HCT116 (cell line): ENCODE measurements at regions not wholly inside any gene's neighbourhood (a gene's known extent, or its start where the extent isn't known, plus 50 kb on each side); places are given as distances from the start of the nearest gene placed in this dataset.

Experiments used
- ATAC-seq: fragments of 200-7000 bp; cut with Tn5 transposase; 2 replicates; pipeline ENCODE4 v1.9.1; 2020; ENCODE audit warnings: mild to moderate bottlenecking, moderate library complexity
- BruUV-seq: library from RNA; stranded (reverse); fragments of 400-500 nt; replicated peaks from 2 replicates; lab custom pipeline; 2021; lab: Mats Ljungman, UMichigan
- CTCF ChIA-PET: fragments of 300-600 bp; sonication (Branson Sonifier 250); formaldehyde crosslinking; loops from one replicate; lab custom pipeline; 2021; ENCODE audit warnings: antibody characterized with exemption; lab: Charles Lee
- POLR2A ChIA-PET: fragments of 300-600, 350-600 bp; sonication (Branson Sonifier 250); formaldehyde crosslinking; loops from one replicate; lab custom pipeline; 2021; ENCODE audit warnings: antibody characterized with exemption; lab: Charles Lee
- RAD21 ChIA-PET, 2 experiments: fragments of 300-600 bp; sonication (Branson Sonifier 250); formaldehyde crosslinking; loops; one replicate each; lab custom pipeline; 2023; ENCODE audit warnings: low total read pairs in 2 of 2; ENCODE audit not compliant: uncharacterized antibody in 2 of 2, unreplicated experiment in 2 of 2, low non-redundant PET in 1 of 2; lab: Charles Lee
- DNase-seq: peaks from one replicate; pipeline ENCODE4 v3.0.0-alpha.2; 2010; ENCODE audit warnings: low read depth, low spot score
- H2AFZ ChIP-seq: fragments of 200-600 bp; shearing (Covaris generic), sonication (generic); 2 replicates; pipeline ENCODE4 v1.6.1; 2017; ENCODE audit warnings: low read depth, mixed run types, mixed read lengths, antibody characterized with exemption, low read length; ENCODE audit not compliant: poor library complexity, severe bottlenecking
- H3K27ac ChIP-seq: 2 replicates; pipeline ENCODE4 v1.5.1; 2012; ENCODE audit warnings: low read depth, low read length
- H3K27me3 ChIP-seq: fragments of 200-600 bp; sonication (generic); 2 replicates; pipeline ENCODE4 v1.6.1; 2016; ENCODE audit warnings: mixed run types, low read length, mixed read lengths; ENCODE audit not compliant: insufficient read depth
- H3K36me3 ChIP-seq, 2 experiments: fragments of 200-500 bp in 1 of 2; fragments of 200-600 bp in 1 of 2; sonication (Bioruptor generic) in 1 of 2; sonication (generic) in 1 of 2; 2 replicates each; pipeline versions ENCODE4 v1.5.1 to v1.6.1; 2014 to 2016; ENCODE audit warnings: low read length in 2 of 2, inconsistent platforms in 1 of 2, mixed read lengths in 1 of 2, mixed run types in 1 of 2; ENCODE audit not compliant: insufficient read depth in 2 of 2, control insufficient read depth in 1 of 2
- H3K4me1 ChIP-seq, 2 experiments: fragments of 200-600 bp in 1 of 2; sonication (generic) in 1 of 2; 2 replicates each; pipeline versions ENCODE4 v1.5.1 to v1.6.1; 2012 to 2017; ENCODE audit warnings: low read length in 2 of 2, inconsistent platforms in 1 of 2, mild to moderate bottlenecking in 1 of 2, mixed read lengths in 1 of 2, mixed run types in 1 of 2, moderate library complexity in 1 of 2; ENCODE audit not compliant: insufficient read depth in 2 of 2, control insufficient read depth in 1 of 2
- H3K4me2 ChIP-seq: fragments of 200-600 bp; sonication (generic); 2 replicates; pipeline ENCODE4 v1.6.1; 2017; ENCODE audit warnings: mixed run types, low read length, mixed read lengths
- H3K4me3 ChIP-seq, 2 experiments: fragments of 200-600 bp in 1 of 2; sonication (generic) in 1 of 2; replicated peaks in 1 of 2; 2 replicates each; pipeline ENCODE4 v1.5.1; 2011 to 2016; ENCODE audit warnings: low read length in 2 of 2, control low read depth in 1 of 2, low read depth in 1 of 2, mild to moderate bottlenecking in 1 of 2, mixed read lengths in 1 of 2, mixed run types in 1 of 2
- H3K79me2 ChIP-seq: fragments of 200-600 bp; sonication (generic); 2 replicates; pipeline ENCODE4 v1.6.1; 2017; ENCODE audit warnings: mild to moderate bottlenecking, mixed run types, low read length, moderate library complexity, mixed read lengths; ENCODE audit not compliant: insufficient read depth
- H3K9ac ChIP-seq: fragments of 200-600 bp; sonication (generic); 2 replicates; pipeline ENCODE4 v1.6.1; 2016; ENCODE audit warnings: low read length, mixed read lengths
- H3K9me2 ChIP-seq: fragments of 200-600 bp; sonication (generic), shearing (Covaris generic); 2 replicates; pipeline ENCODE4 v1.6.1; 2017; ENCODE audit warnings: mixed run types, mild to moderate bottlenecking, moderate library complexity; ENCODE audit not compliant: insufficient read depth
- H3K9me3 ChIP-seq, 2 experiments: fragments of 200-500 bp in 1 of 2; fragments of 200-600 bp in 1 of 2; sonication (Bioruptor generic) in 1 of 2; sonication (generic) in 1 of 2; 2 replicates each; pipeline ENCODE4 v1.6.1; 2014 to 2017; ENCODE audit warnings: low read length in 2 of 2, mixed read lengths in 2 of 2, inconsistent platforms in 1 of 2, low read depth in 1 of 2, mild to moderate bottlenecking in 1 of 2, mixed run types in 1 of 2, moderate library complexity in 1 of 2; ENCODE audit not compliant: control insufficient read depth in 1 of 2, insufficient read depth in 1 of 2
- H4K20me1 ChIP-seq: fragments of 200-600 bp; sonication (generic), shearing (Covaris generic); 2 replicates; pipeline ENCODE4 v1.6.1; 2017; ENCODE audit warnings: mixed run types, mild to moderate bottlenecking, moderate library complexity; ENCODE audit not compliant: insufficient read depth
- ELF1 ChIP-seq: IDR thresholded peaks from 2 replicates; pipeline ENCODE4 v1.6.1; 2012; ENCODE audit warnings: low read depth, borderline replicate concordance
- EZH2phosphoT487 ChIP-seq: fragments of 200-600 bp; IDR thresholded peaks from 2 replicates; pipeline ENCODE4 v1.6.1; 2018; ENCODE audit warnings: antibody characterized with exemption, borderline replicate concordance
- POLR2A ChIP-seq: IDR thresholded peaks from 2 replicates; pipeline ENCODE4 v1.7.0; 2011; ENCODE audit warnings: borderline replicate concordance; ENCODE audit not compliant: insufficient read depth, insufficient read length; ENCODE audit errors: extremely low read depth
- POLR2AphosphoS5 ChIP-seq: IDR thresholded peaks from 2 replicates; pipeline ENCODE4 v1.6.1; 2011; ENCODE audit warnings: mild to moderate bottlenecking, low read depth, low read length, moderate library complexity
- SIN3A ChIP-seq: IDR thresholded peaks from 2 replicates; pipeline ENCODE4 v1.6.1; 2012; ENCODE audit warnings: low read depth
- SP1 ChIP-seq: IDR thresholded peaks from 2 replicates; pipeline ENCODE4 v1.6.1; 2012; ENCODE audit warnings: low read depth
- SRF ChIP-seq: IDR thresholded peaks from 2 replicates; pipeline ENCODE4 v1.6.1; 2012; ENCODE audit warnings: low read depth
- intact Hi-C: fragments of 100-400 bp; cut with micrococcal nuclease; formaldehyde crosslinking; loops from 2 replicates; pipeline ENCODE4 v1.10.0; 2022
- TF ChIP-seq, protein P1 (sequence below): IDR thresholded peaks from 2 replicates; pipeline ENCODE4 v1.6.1; 2012; ENCODE audit warnings: low read depth
- TF ChIP-seq, protein P2 (sequence below): IDR thresholded peaks from 2 replicates; pipeline ENCODE4 v1.6.1; 2011; ENCODE audit warnings: mild to moderate bottlenecking, low read length, moderate library complexity; ENCODE audit not compliant: insufficient replicate concordance; ENCODE audit errors: extremely low read depth
- TF ChIP-seq, protein P3 (sequence below), 3 experiments: fragments of 200-600 bp in 1 of 3; sonication (generic) in 1 of 3; IDR thresholded peaks in 2 of 3; conservative IDR thresholded peaks in 1 of 3; 2 replicates each; pipeline ENCODE4 v1.5.1; 2012 to 2017; ENCODE audit warnings: low read depth in 2 of 3, low read length in 2 of 3, antibody characterized with exemption in 1 of 3, borderline replicate concordance in 1 of 3, control low read depth in 1 of 3, mild to moderate bottlenecking in 1 of 3, mixed read lengths in 1 of 3, mixed run types in 1 of 3, moderate library complexity in 1 of 3; ENCODE audit not compliant: insufficient read depth in 1 of 3

DNA sequence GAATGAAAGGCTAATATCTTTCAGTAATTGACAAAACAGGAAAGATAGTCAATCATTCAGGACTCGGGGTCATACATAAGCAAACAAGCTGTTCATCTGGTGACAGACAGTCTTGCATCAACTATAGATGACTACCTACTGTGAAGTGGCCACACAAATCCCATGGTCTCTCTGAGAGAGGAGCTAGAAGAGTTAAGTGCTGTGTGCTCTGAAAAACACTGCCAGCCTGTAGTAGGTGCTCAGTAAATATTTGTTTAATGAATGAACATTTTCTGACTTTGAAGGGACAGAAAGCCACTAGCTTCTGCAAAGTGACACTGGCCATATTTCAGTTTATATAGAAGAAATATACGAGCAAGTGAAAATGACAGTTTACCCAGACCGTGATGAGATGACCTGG, 184.0 kb upstream of the CHAC2 start:
- no peaks in the 10 kb centered on the region for H3K9me2 ChIP-seq
- intact Hi-C loops: no loop called here
- no peak overlapping the region for H3K4me3 ChIP-seq
- no TSS peak for BruUV-seq
- CTCF ChIA-PET: no interaction called here
- ATAC-seq (no peak), DNase-seq (no peak)
- no peaks in the 10 kb centered on the region for H3K36me3 ChIP-seq
- no peaks in the 10 kb centered on the region for H3K9me3 ChIP-seq
- RAD21 ChIA-PET: no interaction called here
- no peaks in the 10 kb centered on the region for H3K27me3 ChIP-seq
- no peak overlapping the region for H2AFZ ChIP-seq
- no peaks in the 10 kb centered on the region for H3K79me2 ChIP-seq
- no peak overlapping the region for H3K27ac ChIP-seq
- H3K4me2 ChIP-seq: no peak overlapping the region
- TF ChIP-seq SRF (no peak), SIN3A (no peak), ELF1 (no peak), POLR2A (no peak), SP1 (no peak), EZH2phosphoT487 (no peak), POLR2AphosphoS5 (no peak)
- TF ChIP-seq, protein P1, sequence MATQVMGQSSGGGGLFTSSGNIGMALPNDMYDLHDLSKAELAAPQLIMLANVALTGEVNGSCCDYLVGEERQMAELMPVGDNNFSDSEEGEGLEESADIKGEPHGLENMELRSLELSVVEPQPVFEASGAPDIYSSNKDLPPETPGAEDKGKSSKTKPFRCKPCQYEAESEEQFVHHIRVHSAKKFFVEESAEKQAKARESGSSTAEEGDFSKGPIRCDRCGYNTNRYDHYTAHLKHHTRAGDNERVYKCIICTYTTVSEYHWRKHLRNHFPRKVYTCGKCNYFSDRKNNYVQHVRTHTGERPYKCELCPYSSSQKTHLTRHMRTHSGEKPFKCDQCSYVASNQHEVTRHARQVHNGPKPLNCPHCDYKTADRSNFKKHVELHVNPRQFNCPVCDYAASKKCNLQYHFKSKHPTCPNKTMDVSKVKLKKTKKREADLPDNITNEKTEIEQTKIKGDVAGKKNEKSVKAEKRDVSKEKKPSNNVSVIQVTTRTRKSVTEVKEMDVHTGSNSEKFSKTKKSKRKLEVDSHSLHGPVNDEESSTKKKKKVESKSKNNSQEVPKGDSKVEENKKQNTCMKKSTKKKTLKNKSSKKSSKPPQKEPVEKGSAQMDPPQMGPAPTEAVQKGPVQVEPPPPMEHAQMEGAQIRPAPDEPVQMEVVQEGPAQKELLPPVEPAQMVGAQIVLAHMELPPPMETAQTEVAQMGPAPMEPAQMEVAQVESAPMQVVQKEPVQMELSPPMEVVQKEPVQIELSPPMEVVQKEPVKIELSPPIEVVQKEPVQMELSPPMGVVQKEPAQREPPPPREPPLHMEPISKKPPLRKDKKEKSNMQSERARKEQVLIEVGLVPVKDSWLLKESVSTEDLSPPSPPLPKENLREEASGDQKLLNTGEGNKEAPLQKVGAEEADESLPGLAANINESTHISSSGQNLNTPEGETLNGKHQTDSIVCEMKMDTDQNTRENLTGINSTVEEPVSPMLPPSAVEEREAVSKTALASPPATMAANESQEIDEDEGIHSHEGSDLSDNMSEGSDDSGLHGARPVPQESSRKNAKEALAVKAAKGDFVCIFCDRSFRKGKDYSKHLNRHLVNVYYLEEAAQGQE: no peak
- TF ChIP-seq, protein P2, sequence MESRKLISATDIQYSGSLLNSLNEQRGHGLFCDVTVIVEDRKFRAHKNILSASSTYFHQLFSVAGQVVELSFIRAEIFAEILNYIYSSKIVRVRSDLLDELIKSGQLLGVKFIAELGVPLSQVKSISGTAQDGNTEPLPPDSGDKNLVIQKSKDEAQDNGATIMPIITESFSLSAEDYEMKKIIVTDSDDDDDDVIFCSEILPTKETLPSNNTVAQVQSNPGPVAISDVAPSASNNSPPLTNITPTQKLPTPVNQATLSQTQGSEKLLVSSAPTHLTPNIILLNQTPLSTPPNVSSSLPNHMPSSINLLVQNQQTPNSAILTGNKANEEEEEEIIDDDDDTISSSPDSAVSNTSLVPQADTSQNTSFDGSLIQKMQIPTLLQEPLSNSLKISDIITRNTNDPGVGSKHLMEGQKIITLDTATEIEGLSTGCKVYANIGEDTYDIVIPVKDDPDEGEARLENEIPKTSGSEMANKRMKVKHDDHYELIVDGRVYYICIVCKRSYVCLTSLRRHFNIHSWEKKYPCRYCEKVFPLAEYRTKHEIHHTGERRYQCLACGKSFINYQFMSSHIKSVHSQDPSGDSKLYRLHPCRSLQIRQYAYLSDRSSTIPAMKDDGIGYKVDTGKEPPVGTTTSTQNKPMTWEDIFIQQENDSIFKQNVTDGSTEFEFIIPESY: no peak
- TF ChIP-seq, protein P3, sequence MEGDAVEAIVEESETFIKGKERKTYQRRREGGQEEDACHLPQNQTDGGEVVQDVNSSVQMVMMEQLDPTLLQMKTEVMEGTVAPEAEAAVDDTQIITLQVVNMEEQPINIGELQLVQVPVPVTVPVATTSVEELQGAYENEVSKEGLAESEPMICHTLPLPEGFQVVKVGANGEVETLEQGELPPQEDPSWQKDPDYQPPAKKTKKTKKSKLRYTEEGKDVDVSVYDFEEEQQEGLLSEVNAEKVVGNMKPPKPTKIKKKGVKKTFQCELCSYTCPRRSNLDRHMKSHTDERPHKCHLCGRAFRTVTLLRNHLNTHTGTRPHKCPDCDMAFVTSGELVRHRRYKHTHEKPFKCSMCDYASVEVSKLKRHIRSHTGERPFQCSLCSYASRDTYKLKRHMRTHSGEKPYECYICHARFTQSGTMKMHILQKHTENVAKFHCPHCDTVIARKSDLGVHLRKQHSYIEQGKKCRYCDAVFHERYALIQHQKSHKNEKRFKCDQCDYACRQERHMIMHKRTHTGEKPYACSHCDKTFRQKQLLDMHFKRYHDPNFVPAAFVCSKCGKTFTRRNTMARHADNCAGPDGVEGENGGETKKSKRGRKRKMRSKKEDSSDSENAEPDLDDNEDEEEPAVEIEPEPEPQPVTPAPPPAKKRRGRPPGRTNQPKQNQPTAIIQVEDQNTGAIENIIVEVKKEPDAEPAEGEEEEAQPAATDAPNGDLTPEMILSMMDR (IDR thresholded peaks at IDR 0.05 in 2 of 3, conservative IDR thresholded peaks at IDR 0.05 in 1 of 3; ENCODE audit: borderline replicate concordance in 1 of 3, insufficient read depth in 1 of 3, low read depth in 2 of 3, low read length in 2 of 3): no peak
- no peak overlapping the region for H3K9ac ChIP-seq
- POLR2A ChIA-PET: no interaction called here
- no peaks in the 10 kb centered on the region for H3K4me1 ChIP-seq
- H4K20me1 ChIP-seq: no peaks in the 10 kb centered on the region
